A549 (cell line): ENCODE measurements at regions not wholly inside any gene's neighbourhood (a gene's known extent, or its start where the extent isn't known, plus 50 kb on each side); places are given as distances from the start of the nearest gene placed in this dataset.

ENCODE experiments used
- CEBPB ChIP-seq, 2 experiments: fragments of >200 bp in 1 of 2; sonication (Bioruptor Twin) in 1 of 2; formaldehyde crosslinking in 1 of 2; IDR thresholded peaks; 2 replicates each; pipeline ENCODE4 v1.6.1; 2012 to 2016
- JUN ChIP-seq, 2 experiments: fragments of >200 bp; sonication (Bioruptor Twin); formaldehyde crosslinking; IDR thresholded peaks; 2 replicates in 1 of 2; 3 replicates in 1 of 2; pipeline ENCODE4 v1.6.1; 2016 to 2017
- JUNB ChIP-seq: fragments of >200 bp; sonication (Bioruptor Twin); formaldehyde crosslinking; IDR thresholded peaks from 2 replicates; pipeline ENCODE4 v1.6.1; 2016
- KDM1A ChIP-seq: fragments of 200-600 bp; sonication (generic); IDR thresholded peaks from 2 replicates; pipeline ENCODE4 v1.6.1; 2016; ENCODE audit warnings: low read depth, mild to moderate bottlenecking
- MYC ChIP-seq: IDR thresholded peaks from 2 replicates; pipeline ENCODE4 v1.6.1; 2012; ENCODE audit warnings: mild to moderate bottlenecking, inconsistent platforms, low read length, improper control_type of control experiment, borderline replicate concordance
- POLR2A ChIP-seq: IDR thresholded peaks from 2 replicates; pipeline ENCODE4 v1.6.1; 2012; ENCODE audit warnings: mild to moderate bottlenecking, low read length
- RCOR1 ChIP-seq: fragments of 150-350 bp; IDR thresholded peaks from 2 replicates; pipeline ENCODE4 v1.6.1; 2014; ENCODE audit warnings: antibody characterized with exemption, low read length, low read depth
- RFX5 ChIP-seq: fragments of 450-650 bp; IDR thresholded peaks from 2 replicates; pipeline ENCODE4 v1.7.1; 2014; ENCODE audit warnings: antibody characterized with exemption, mild to moderate bottlenecking, moderate library complexity
- TF ChIP-seq, protein P1 (sequence below): fragments of >200 bp; sonication (Bioruptor Twin); formaldehyde crosslinking; IDR thresholded peaks from 3 replicates; pipeline ENCODE4 v1.5.1; 2016
- TF ChIP-seq, protein P2 (sequence below): IDR thresholded peaks from 2 replicates; pipeline ENCODE4 v1.6.1; 2012
- TF ChIP-seq, protein P3 (sequence below): IDR thresholded peaks from 2 replicates; pipeline ENCODE4 v1.6.1; 2012
- TF ChIP-seq, protein P4 (sequence below): fragments of 450-650 bp; IDR thresholded peaks from 2 replicates; pipeline ENCODE4 v1.6.1; 2014; ENCODE audit warnings: antibody characterized with exemption
- TF ChIP-seq, protein P5 (sequence below): fragments of 150-350 bp; IDR thresholded peaks from 2 replicates; pipeline ENCODE4 v1.6.1; 2014; ENCODE audit warnings: low read depth, mild to moderate bottlenecking, low read length

DNA sequence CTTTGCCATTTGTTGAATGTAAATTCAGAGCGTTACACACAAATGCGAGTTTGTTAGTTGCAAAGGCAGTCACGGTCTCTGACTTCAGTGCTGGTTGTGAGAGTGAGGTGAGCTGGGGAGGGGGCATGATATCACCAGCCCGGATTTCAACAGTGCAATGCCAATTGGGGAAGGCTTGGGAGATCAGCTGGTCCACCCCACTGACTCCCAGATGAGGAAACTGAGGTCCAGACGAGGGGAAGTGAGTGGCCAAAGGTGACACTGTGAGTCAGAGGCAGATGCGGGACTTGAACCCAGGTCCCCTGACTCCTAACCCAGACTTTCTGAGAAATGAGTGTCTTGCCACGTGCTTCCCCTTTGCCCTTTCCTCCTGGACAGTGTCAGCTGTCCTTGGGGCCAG lies 62.1 kb downstream of the CEBPB start:
- TF ChIP-seq, protein P1, sequence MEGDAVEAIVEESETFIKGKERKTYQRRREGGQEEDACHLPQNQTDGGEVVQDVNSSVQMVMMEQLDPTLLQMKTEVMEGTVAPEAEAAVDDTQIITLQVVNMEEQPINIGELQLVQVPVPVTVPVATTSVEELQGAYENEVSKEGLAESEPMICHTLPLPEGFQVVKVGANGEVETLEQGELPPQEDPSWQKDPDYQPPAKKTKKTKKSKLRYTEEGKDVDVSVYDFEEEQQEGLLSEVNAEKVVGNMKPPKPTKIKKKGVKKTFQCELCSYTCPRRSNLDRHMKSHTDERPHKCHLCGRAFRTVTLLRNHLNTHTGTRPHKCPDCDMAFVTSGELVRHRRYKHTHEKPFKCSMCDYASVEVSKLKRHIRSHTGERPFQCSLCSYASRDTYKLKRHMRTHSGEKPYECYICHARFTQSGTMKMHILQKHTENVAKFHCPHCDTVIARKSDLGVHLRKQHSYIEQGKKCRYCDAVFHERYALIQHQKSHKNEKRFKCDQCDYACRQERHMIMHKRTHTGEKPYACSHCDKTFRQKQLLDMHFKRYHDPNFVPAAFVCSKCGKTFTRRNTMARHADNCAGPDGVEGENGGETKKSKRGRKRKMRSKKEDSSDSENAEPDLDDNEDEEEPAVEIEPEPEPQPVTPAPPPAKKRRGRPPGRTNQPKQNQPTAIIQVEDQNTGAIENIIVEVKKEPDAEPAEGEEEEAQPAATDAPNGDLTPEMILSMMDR = no peak
- TF ChIP-seq CEBPB (IDR thresholded peaks at IDR 0.05) (no peak), RFX5 (no peak), POLR2A (no peak), MYC (no peak), KDM1A (no peak), RCOR1 (no peak), JUNB (no peak), JUN (IDR thresholded peaks at IDR 0.05) (no peak)
- TF ChIP-seq, protein P2, sequence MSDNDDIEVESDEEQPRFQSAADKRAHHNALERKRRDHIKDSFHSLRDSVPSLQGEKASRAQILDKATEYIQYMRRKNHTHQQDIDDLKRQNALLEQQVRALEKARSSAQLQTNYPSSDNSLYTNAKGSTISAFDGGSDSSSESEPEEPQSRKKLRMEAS = no peak
- TF ChIP-seq, protein P3, sequence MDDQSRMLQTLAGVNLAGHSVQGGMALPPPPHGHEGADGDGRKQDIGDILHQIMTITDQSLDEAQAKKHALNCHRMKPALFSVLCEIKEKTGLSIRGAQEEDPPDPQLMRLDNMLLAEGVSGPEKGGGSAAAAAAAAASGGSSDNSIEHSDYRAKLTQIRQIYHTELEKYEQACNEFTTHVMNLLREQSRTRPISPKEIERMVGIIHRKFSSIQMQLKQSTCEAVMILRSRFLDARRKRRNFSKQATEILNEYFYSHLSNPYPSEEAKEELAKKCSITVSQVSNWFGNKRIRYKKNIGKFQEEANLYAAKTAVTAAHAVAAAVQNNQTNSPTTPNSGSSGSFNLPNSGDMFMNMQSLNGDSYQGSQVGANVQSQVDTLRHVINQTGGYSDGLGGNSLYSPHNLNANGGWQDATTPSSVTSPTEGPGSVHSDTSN = no peak
- TF ChIP-seq, protein P4, sequence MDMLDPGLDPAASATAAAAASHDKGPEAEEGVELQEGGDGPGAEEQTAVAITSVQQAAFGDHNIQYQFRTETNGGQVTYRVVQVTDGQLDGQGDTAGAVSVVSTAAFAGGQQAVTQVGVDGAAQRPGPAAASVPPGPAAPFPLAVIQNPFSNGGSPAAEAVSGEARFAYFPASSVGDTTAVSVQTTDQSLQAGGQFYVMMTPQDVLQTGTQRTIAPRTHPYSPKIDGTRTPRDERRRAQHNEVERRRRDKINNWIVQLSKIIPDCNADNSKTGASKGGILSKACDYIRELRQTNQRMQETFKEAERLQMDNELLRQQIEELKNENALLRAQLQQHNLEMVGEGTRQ = no peak
- TF ChIP-seq, protein P5, sequence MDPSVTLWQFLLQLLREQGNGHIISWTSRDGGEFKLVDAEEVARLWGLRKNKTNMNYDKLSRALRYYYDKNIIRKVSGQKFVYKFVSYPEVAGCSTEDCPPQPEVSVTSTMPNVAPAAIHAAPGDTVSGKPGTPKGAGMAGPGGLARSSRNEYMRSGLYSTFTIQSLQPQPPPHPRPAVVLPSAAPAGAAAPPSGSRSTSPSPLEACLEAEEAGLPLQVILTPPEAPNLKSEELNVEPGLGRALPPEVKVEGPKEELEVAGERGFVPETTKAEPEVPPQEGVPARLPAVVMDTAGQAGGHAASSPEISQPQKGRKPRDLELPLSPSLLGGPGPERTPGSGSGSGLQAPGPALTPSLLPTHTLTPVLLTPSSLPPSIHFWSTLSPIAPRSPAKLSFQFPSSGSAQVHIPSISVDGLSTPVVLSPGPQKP = no peak
